Amniotic epithelial cell (primary cell): ENCODE measurements at regions not wholly inside any gene's neighbourhood (a gene's known extent, or its start where the extent isn't known, plus 50 kb on each side); places are given as distances from the start of the nearest gene placed in this dataset.

Experiments
- DNase-seq: peaks from one replicate; pipeline ENCODE4 v3.0.0-alpha.2; 2010; ENCODE audit warnings: low read depth

DNA sequence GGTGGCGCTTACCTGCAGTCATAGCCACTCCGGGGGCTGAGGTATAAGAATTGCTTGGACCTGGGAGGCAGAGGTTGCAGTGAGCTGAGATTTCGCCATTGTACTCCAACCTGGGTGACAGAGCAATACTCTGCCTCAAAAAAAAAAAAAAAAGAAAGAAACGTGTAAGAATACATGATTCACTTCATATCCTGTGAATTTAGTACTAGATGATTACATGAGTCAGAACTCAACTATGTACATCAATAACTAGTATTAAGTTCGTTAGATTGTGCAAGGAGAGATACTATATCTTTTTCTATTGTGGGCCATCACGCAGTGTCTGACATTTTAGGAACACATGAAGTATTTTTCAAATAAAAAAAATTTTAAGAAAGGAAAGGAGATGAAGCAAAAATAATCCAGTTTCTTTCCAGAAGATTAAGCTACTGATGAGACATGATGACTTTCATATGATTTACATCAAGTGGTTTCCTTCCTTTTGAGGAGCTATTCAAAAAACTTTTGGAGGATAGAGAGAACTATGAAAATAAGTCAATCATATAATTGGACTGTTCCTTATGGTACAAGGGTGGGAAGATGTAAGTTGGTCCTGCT lies 64.7 kb upstream of the EXOC1L start:
- DNase-seq, result peak; percentile 87

DNA sequence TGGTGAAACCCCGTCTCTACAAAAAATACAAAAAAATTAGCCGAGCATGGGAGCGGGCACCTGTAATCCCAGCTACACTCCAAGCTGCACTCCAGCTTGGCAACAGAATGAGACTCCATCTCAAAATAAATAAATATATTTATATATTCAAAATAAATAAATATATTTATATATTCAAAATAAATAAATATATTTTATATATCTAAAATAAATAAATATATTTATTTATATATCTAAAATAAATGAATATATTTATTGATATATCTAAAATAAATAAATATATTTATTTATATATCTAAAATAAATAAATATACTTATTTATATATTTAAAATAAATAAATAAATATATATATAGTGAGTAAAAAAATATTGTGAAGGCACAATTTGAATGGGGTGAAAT lies 63.4 kb upstream of the EXOC1L start:
- DNase-seq, result no peak

DNA sequence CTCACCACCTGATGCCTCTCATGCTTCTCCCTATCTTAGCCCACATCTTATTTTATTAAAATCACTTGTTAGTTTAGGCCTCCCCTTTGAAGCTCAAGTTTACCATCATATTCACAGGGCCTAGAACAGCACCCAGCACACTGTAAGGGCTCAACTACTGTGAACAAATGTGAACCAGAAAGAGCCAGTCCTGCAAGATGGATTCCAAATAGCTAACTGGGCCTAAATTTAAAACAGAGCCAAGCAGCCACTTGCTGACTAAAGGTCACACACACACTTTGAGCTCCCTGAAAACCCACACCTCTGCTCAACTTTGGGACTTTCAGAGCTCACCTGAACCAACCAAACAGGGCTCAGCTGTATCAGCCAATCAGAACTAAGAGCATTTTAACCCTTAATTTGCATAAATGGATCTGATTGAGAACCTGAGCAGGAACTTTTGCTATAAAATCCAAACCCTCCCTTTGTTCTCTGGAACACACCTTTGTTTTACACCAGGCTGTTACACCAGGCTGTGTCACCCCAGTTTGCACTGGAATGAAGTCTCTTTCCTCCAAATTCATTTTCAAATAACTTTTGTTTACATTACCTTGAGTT lies 62.1 kb upstream of the EXOC1L start:
- DNase-seq, result no peak

DNA sequence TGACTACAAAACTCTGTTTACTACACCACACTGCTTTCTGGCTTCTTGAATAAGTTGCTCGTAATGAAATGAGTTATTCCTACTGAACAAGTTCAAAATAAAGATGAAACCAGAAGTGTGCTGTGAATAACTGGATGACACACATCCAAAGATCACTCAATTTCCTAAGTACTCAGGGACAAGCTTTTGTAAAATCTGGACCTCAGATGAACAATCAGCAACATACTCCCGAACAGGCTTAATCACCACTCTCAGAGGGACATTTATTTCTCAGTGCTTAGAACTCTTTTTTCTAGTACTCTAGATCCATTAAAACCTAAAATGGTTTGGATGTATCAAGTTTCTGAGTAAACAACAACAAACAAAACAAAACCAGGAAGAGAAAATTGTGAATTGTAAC lies 61.5 kb upstream of the EXOC1L start:
- DNase-seq, result peak; percentile 7

DNA sequence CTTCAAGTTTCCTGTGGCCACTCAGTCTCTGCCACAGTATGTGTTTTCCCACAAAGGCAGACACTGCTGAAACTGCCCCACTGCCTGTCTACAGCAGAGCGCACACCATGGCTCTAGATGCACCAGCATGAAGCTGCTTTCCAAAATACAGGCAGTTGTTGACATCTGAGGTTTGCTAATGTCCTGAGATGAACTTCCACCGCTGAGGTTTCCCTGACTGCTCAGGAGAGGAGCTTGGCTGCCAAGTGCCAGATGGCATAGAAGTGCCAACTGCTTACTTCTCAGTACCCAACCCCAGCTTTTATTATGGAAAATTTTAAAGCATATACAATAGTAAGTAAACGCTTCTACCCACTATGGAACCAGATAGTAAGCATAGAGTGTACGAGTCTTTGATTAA lies 61.0 kb upstream of the EXOC1L start:
- DNase-seq, result peak; percentile 7

GRCh38 chr4:55762819-55763218 lies 56.8 kb upstream of the EXOC1L start:
- peak; percentile 9 for DNase-seq

DNA sequence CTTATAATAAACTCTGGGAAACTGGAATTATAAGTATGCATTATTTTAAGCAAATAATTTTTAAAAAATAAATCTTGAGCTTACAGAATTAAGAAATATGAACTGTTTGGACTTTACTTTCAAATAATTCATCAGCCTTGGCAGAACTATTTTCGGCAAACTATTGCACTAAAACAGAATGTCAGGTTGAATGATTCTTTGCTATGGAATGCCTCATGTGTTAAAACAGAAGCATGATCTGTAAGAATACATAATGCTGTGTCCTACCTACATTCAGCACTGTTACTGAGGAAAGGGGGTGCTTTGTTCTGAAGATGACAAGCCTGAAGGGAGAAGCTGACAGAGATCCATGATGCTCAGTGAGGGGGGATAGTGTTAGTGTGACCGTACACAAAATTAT lies 55.6 kb upstream of the EXOC1L start:
- peak; percentile 61 for DNase-seq

- DNase-seq, result no peak
Observed at GRCh38 chr4:55765070-55765469, 54.5 kb upstream of the EXOC1L start.

- peak; percentile 84 for DNase-seq
Observed at GRCh38 chr4:55768291-55768690, 51.3 kb upstream of the EXOC1L start.
